ENCODE measurements at regions not wholly inside any gene's neighbourhood (a gene's known extent, or its start where the extent isn't known, plus 50 kb on each side); places are given as distances from the start of the nearest gene placed in this dataset.

- no peaks in the 10 kb centered on the region for H3F3A ChIP-seq (replicated peaks; ENCODE audit: insufficient read depth)
- H2AFZ ChIP-seq (ENCODE audit: low read depth) = no peak overlapping the region
- no peaks in the 10 kb centered on the region for H3K4me1 ChIP-seq (ENCODE audit: control insufficient read depth in 1 of 2, insufficient read depth in 2 of 2, low read depth in 1 of 2, low read length in 1 of 2)
- DNase-seq = no peak
- H3K27me3 ChIP-seq (ENCODE audit: insufficient read depth) = no peaks in the 10 kb centered on the region
- no peaks in the 10 kb centered on the region for H3K9me2 ChIP-seq
- TF ChIP-seq RXRA (IDR thresholded peaks at IDR 0.05; ENCODE audit: borderline replicate concordance, low read depth) (no peak), JUND (IDR thresholded peaks at IDR 0.05) (no peak), MEF2A (IDR thresholded peaks at IDR 0.05; ENCODE audit: borderline replicate concordance, low read depth) (no peak), EP300 (IDR thresholded peaks at IDR 0.05; ENCODE audit: borderline replicate concordance in 1 of 2, low read depth in 1 of 2, low read length in 1 of 2) (no peak), FOXM1 (IDR thresholded peaks at IDR 0.05; ENCODE audit: low read depth) (no peak), RFX5 (IDR thresholded peaks at IDR 0.05; ENCODE audit: low read length) (no peak), MAX (IDR thresholded peaks at IDR 0.05; ENCODE audit: low read depth) (no peak), TAF1 (IDR thresholded peaks at IDR 0.05; ENCODE audit: borderline replicate concordance, low read depth, low read length) (no peak), FOXJ3 (CRISPR knock-in tag; IDR thresholded peaks at IDR 0.05) (no peak), TEAD4 (IDR thresholded peaks at IDR 0.05; ENCODE audit: borderline replicate concordance, insufficient read depth) (no peak), FOSL2 (IDR thresholded peaks at IDR 0.05; ENCODE audit: borderline replicate concordance, low read depth) (no peak), NRF1 (IDR thresholded peaks at IDR 0.05; ENCODE audit: low read depth, low read length) (no peak), RCOR1 (IDR thresholded peaks at IDR 0.05; ENCODE audit: low read length) (no peak), USF1 (IDR thresholded peaks at IDR 0.05; ENCODE audit: borderline replicate concordance, low read depth) (no peak)
- TF ChIP-seq, protein P1, sequence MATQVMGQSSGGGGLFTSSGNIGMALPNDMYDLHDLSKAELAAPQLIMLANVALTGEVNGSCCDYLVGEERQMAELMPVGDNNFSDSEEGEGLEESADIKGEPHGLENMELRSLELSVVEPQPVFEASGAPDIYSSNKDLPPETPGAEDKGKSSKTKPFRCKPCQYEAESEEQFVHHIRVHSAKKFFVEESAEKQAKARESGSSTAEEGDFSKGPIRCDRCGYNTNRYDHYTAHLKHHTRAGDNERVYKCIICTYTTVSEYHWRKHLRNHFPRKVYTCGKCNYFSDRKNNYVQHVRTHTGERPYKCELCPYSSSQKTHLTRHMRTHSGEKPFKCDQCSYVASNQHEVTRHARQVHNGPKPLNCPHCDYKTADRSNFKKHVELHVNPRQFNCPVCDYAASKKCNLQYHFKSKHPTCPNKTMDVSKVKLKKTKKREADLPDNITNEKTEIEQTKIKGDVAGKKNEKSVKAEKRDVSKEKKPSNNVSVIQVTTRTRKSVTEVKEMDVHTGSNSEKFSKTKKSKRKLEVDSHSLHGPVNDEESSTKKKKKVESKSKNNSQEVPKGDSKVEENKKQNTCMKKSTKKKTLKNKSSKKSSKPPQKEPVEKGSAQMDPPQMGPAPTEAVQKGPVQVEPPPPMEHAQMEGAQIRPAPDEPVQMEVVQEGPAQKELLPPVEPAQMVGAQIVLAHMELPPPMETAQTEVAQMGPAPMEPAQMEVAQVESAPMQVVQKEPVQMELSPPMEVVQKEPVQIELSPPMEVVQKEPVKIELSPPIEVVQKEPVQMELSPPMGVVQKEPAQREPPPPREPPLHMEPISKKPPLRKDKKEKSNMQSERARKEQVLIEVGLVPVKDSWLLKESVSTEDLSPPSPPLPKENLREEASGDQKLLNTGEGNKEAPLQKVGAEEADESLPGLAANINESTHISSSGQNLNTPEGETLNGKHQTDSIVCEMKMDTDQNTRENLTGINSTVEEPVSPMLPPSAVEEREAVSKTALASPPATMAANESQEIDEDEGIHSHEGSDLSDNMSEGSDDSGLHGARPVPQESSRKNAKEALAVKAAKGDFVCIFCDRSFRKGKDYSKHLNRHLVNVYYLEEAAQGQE (IDR thresholded peaks at IDR 0.05; ENCODE audit: low read depth, low read length) = no peak
- TF ChIP-seq, protein P2, sequence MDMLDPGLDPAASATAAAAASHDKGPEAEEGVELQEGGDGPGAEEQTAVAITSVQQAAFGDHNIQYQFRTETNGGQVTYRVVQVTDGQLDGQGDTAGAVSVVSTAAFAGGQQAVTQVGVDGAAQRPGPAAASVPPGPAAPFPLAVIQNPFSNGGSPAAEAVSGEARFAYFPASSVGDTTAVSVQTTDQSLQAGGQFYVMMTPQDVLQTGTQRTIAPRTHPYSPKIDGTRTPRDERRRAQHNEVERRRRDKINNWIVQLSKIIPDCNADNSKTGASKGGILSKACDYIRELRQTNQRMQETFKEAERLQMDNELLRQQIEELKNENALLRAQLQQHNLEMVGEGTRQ (IDR thresholded peaks at IDR 0.05; ENCODE audit: borderline replicate concordance, low read depth, low read length) = no peak
- TF ChIP-seq, protein P3, sequence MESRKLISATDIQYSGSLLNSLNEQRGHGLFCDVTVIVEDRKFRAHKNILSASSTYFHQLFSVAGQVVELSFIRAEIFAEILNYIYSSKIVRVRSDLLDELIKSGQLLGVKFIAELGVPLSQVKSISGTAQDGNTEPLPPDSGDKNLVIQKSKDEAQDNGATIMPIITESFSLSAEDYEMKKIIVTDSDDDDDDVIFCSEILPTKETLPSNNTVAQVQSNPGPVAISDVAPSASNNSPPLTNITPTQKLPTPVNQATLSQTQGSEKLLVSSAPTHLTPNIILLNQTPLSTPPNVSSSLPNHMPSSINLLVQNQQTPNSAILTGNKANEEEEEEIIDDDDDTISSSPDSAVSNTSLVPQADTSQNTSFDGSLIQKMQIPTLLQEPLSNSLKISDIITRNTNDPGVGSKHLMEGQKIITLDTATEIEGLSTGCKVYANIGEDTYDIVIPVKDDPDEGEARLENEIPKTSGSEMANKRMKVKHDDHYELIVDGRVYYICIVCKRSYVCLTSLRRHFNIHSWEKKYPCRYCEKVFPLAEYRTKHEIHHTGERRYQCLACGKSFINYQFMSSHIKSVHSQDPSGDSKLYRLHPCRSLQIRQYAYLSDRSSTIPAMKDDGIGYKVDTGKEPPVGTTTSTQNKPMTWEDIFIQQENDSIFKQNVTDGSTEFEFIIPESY (IDR thresholded peaks at IDR 0.05; ENCODE audit: borderline replicate concordance, low read depth) = no peak
- H3K4me2 ChIP-seq = no peak overlapping the region
- no peaks in the 10 kb centered on the region for H3K79me2 ChIP-seq (ENCODE audit: insufficient read depth)
- no peaks in the 10 kb centered on the region for H4K20me1 ChIP-seq (ENCODE audit: insufficient read depth)
- ChIA-PET POLR2A (no interaction called here), CTCF (interaction anchor here (0.6 kb wide), 1 partner anchor 338 kb away, joined by 3 read pairs; no protein-coding TSS in a partner anchor)
- 32% methylated on average over 2 of the region's 3 CpGs for WGBS (ENCODE audit: low lambda C conversion rate)
- H3K9me3 ChIP-seq = no peaks in the 10 kb centered on the region
- no peak overlapping the region for H3K9ac ChIP-seq
- H3K4me3 ChIP-seq (ENCODE audit: low read depth in 2 of 2, low read length in 1 of 2) = no peak overlapping the region
- no peak overlapping the region for H3K27ac ChIP-seq (ENCODE audit: low read depth in 2 of 2, low read length in 1 of 2)
- no peaks in the 10 kb centered on the region for H3K36me3 ChIP-seq (replicated peaks in 1 of 2; ENCODE audit: control insufficient read depth in 1 of 2, insufficient read depth in 2 of 2, low read length in 1 of 2)
Observed at GRCh38 chr15:79516155-79516554, 84.0 kb downstream of the MINAR1 start.
